GM12891 (cell line): ENCODE measurements at regions not wholly inside any gene's neighbourhood (a gene's known extent, or its start where the extent isn't known, plus 50 kb on each side); places are given as distances from the start of the nearest gene placed in this dataset.

Experiments
- DNase-seq: peaks from one replicate; pipeline ENCODE4 v3.0.0; 2011; ENCODE audit warnings: low spot score; ENCODE audit not compliant: insufficient read length
- FAIRE-seq: peaks from 2 replicates; lab custom pipeline; 2011; peaks lifted over from hg19 to GRCh38; lab: Jason Lieb, UNC
- PAX5 ChIP-seq: IDR thresholded peaks from 2 replicates; pipeline ENCODE4 v1.6.1; 2011; ENCODE audit warnings: low read length, moderate library complexity, mild to moderate bottlenecking; ENCODE audit not compliant: insufficient read depth, severe bottlenecking
- POLR2A ChIP-seq: IDR thresholded peaks from 2 replicates; pipeline ENCODE4 v1.6.1; 2011; ENCODE audit warnings: low read depth, low read length, control low read depth
- POLR2AphosphoS5 ChIP-seq: IDR thresholded peaks from 2 replicates; pipeline ENCODE4 v1.6.1; 2011; ENCODE audit warnings: low read depth, low read length, control low read depth
- POU2F2 ChIP-seq: IDR thresholded peaks from 2 replicates; pipeline ENCODE4 v1.6.1; 2011; ENCODE audit warnings: low read depth, mild to moderate bottlenecking, control low read depth, low read length, moderate library complexity
- SPI1 ChIP-seq: IDR thresholded peaks from 2 replicates; pipeline ENCODE4 v1.6.1; 2011; ENCODE audit warnings: low read depth, low read length, control low read depth
- TAF1 ChIP-seq: IDR thresholded peaks from 2 replicates; pipeline ENCODE4 v1.6.1; 2011; ENCODE audit warnings: low read depth, low read length, control low read depth

GRCh38 chr2:167462379-167462778 is 574.1 kb downstream of the XIRP2 start:
- no peak for DNase-seq
- FAIRE-seq = no peak
- no peak for TF ChIP-seq PAX5
- TF ChIP-seq POU2F2 = no peak
- TF ChIP-seq SPI1 = no peak
- no peak for TF ChIP-seq TAF1
- TF ChIP-seq POLR2A = no peak
- no peak for TF ChIP-seq POLR2AphosphoS5

- FAIRE-seq (no peak), DNase-seq (no peak)
- TF ChIP-seq SPI1 = no peak
- no peak for TF ChIP-seq POLR2A
- no peak for TF ChIP-seq TAF1
- TF ChIP-seq PAX5 = no peak
- no peak for TF ChIP-seq POLR2AphosphoS5
- no peak for TF ChIP-seq POU2F2
Measured at GRCh38 chr2:167454036-167454435, 565.8 kb downstream of the XIRP2 start.

GRCh38 chr2:167451496-167452289 is 563.4 kb downstream of the XIRP2 start:
- DNase-seq (no peak), FAIRE-seq (no peak)
- TF ChIP-seq POLR2A (no peak), PAX5 (no peak), POLR2AphosphoS5 (no peak), TAF1 (no peak)

- FAIRE-seq (no peak), DNase-seq (no peak)
- TF ChIP-seq TAF1 (no peak), POU2F2 (no peak), POLR2A (no peak), POLR2AphosphoS5 (no peak), SPI1 (no peak), PAX5 (no peak)
Measured at GRCh38 chr2:167450364-167450763, 562.1 kb downstream of the XIRP2 start.

GRCh38 chr2:167440382-167440781 is 552.1 kb downstream of the XIRP2 start:
- no peak for DNase-seq
- TF ChIP-seq TAF1 = no peak
- no peak for TF ChIP-seq PAX5
- no peak for TF ChIP-seq SPI1
- no peak for TF ChIP-seq POU2F2
- no peak for TF ChIP-seq POLR2A
- no peak for FAIRE-seq

GRCh38 chr2:167438206-167438605 is 549.9 kb downstream of the XIRP2 start:
- DNase-seq = no peak
- TF ChIP-seq POLR2A = no peak
- no peak for TF ChIP-seq PAX5
- no peak for TF ChIP-seq SPI1
- TF ChIP-seq POU2F2 = no peak
- no peak for TF ChIP-seq POLR2AphosphoS5
- TF ChIP-seq TAF1 = no peak
- FAIRE-seq = no peak

- no peak for TF ChIP-seq POLR2AphosphoS5
- TF ChIP-seq POLR2A = no peak
- no peak for TF ChIP-seq PAX5
- TF ChIP-seq SPI1 = no peak
- TF ChIP-seq POU2F2 = no peak
- no peak for TF ChIP-seq TAF1
- no peak for DNase-seq
- no peak for FAIRE-seq
Measured at GRCh38 chr2:167431949-167432348, 543.7 kb downstream of the XIRP2 start.

- TF ChIP-seq POLR2AphosphoS5 = no peak
- no peak for TF ChIP-seq POU2F2
- TF ChIP-seq TAF1 = no peak
- TF ChIP-seq SPI1 = peak; percentile 72
- TF ChIP-seq POLR2A = no peak
- no peak for TF ChIP-seq PAX5
- no peak for FAIRE-seq
- no peak for DNase-seq
Measured at GRCh38 chr2:167430447-167430846, 542.2 kb downstream of the XIRP2 start.

- DNase-seq = no peak
- no peak for FAIRE-seq
- TF ChIP-seq POLR2AphosphoS5 (no peak), POU2F2 (no peak), TAF1 (no peak), SPI1 (no peak), PAX5 (no peak), POLR2A (no peak)
Measured at GRCh38 chr2:167424803-167425755, 536.8 kb downstream of the XIRP2 start.
